Common myeloid progenitor, CD34-positive (primary cell): ENCODE measurements at regions not wholly inside any gene's neighbourhood (a gene's known extent, or its start where the extent isn't known, plus 50 kb on each side); places are given as distances from the start of the nearest gene placed in this dataset.
"Not testable (repeated sequence)": the region's sequence is repeated elsewhere in the genome, so short reads cannot be mapped to it uniquely, and the experiment has no call there.

Experiments
- CTCF ChIA-PET: fragments of 350-600 bp; sonication (Branson Sonifier 250); formaldehyde crosslinking; loops from one replicate; lab custom pipeline; 2021; ENCODE audit warnings: antibody characterized with exemption; lab: Charles Lee
- POLR2A ChIA-PET: fragments of 350-600 bp; sonication (Branson Sonifier 250); formaldehyde crosslinking; loops from one replicate; lab custom pipeline; 2021; ENCODE audit warnings: antibody characterized with exemption; lab: Charles Lee
- DNase-seq, 3 donors: peaks; one replicate each; pipeline versions ENCODE4 v3.0.0 to v3.0.0-alpha.2; 2013
- H3K27ac ChIP-seq, 2 experiments: 1 replicate in 1 of 2; 2 replicates in 1 of 2; pipeline ENCODE4 v1.7.0; 2013; ENCODE audit warnings: inconsistent platforms in 2 of 2, low read length in 2 of 2, mild to moderate bottlenecking in 2 of 2, low read depth in 1 of 2, moderate library complexity in 1 of 2; ENCODE audit not compliant: severe bottlenecking in 2 of 2, insufficient read depth in 1 of 2, poor library complexity in 1 of 2
- H3K27me3 ChIP-seq, 5 experiments: replicated peaks in 2 of 5; 1 replicate in 3 of 5; 2 replicates in 2 of 5; pipeline versions ENCODE4 v1.6.1 to v1.7.0; 2013; ENCODE audit warnings: low read length in 4 of 5, mild to moderate bottlenecking in 2 of 5, moderate library complexity in 2 of 5, inconsistent platforms in 1 of 5; ENCODE audit not compliant: insufficient read depth in 5 of 5, control insufficient read depth in 4 of 5
- H3K36me3 ChIP-seq, 4 experiments: 1 replicate in 2 of 4; 2 replicates in 2 of 4; pipeline versions ENCODE4 v1.6.1 to v1.7.0; 2013; ENCODE audit warnings: low read length in 3 of 4, control low read depth in 1 of 4, mild to moderate bottlenecking in 1 of 4; ENCODE audit not compliant: control insufficient read depth in 4 of 4, insufficient read depth in 4 of 4
- H3K4me1 ChIP-seq, 4 experiments: 1 replicate in 3 of 4; 2 replicates in 1 of 4; pipeline versions ENCODE4 v1.6.1 to v1.7.1; 2013; ENCODE audit warnings: low read length in 3 of 4, mild to moderate bottlenecking in 3 of 4, control low read depth in 1 of 4, inconsistent platforms in 1 of 4, moderate library complexity in 1 of 4; ENCODE audit not compliant: control insufficient read depth in 4 of 4, insufficient read depth in 4 of 4; ENCODE audit errors: control extremely low read depth in 1 of 4
- H3K4me3 ChIP-seq, 7 experiments: 1 replicate in 4 of 7; 2 replicates in 3 of 7; pipeline versions ENCODE4 v1.5.1 to v1.7.0; 2013; ENCODE audit warnings: mild to moderate bottlenecking in 7 of 7, low read length in 6 of 7, moderate library complexity in 6 of 7, inconsistent platforms in 2 of 7, low read depth in 2 of 7, control low read depth in 1 of 7; ENCODE audit not compliant: insufficient read depth in 4 of 7, control insufficient read depth in 1 of 7; ENCODE audit errors: extremely low read depth in 1 of 7
- H3K9me3 ChIP-seq, 5 experiments: 1 replicate in 4 of 5; 2 replicates in 1 of 5; pipeline versions ENCODE4 v1.6.1 to v1.7.1; 2013; ENCODE audit warnings: low read length in 4 of 5, mild to moderate bottlenecking in 2 of 5, inconsistent platforms in 1 of 5, low read depth in 1 of 5, moderate library complexity in 1 of 5; ENCODE audit not compliant: control insufficient read depth in 4 of 5, insufficient read depth in 2 of 5; ENCODE audit errors: control extremely low read depth in 1 of 5
- WGBS: methylation state at CpG from one replicate; pipeline ENCODE4 v1.1.5; 2013; ENCODE audit not compliant: insufficient coverage; 5-methylcytosine and 5-hydroxymethylcytosine counted together

- ChIA-PET CTCF (no interaction called here), POLR2A (no interaction called here)
- no peaks in the 10 kb centered on the region for H3K9me3 ChIP-seq
- no peaks in the 10 kb centered on the region for H3K36me3 ChIP-seq
- 60% methylated on average over 1 of the region's 2 CpGs for WGBS
- H3K4me1 ChIP-seq = no peaks in the 10 kb centered on the region
- H3K27me3 ChIP-seq = no peaks in the 10 kb centered on the region
- DNase-seq = no peak
- H3K4me3 ChIP-seq = no peak overlapping the region
- H3K27ac ChIP-seq = no peak overlapping the region
These were observed 553.7 kb downstream of the FGF13 start for GRCh38 chrX:138157850-138158249.

DNA sequence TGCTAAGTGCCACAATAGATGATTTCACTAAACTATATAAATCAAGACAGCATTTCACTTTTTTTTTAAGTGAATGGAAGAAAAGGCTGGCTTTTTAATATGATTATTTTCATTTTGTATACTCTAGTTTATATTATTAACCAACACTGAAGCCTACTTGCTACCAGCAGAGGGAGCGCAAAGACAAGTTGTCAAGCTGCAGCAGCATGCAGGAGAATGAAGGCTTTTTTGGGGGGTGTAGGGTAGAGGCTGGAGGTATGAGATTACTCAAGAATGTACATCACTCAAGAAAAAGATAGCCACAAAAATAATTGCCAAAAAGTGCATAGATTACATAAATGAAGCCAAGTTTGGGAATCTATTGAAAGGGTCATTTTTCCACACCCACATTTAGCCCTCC, 519.5 kb downstream of the FGF13 start:
- no peak overlapping the region for H3K27ac ChIP-seq
- ChIA-PET POLR2A (no interaction called here), CTCF (interaction anchor here (0.9 to 1.3 kb wide), 2 partner anchors 20 to 554 kb away, joined by 3 to 4 read pairs; no protein-coding TSS in a partner anchor)
- no peak overlapping the region for H3K4me3 ChIP-seq
- H3K4me1 ChIP-seq = no peaks in the 10 kb centered on the region
- DNase-seq = peak; percentile 14 to 67 (median 65)
- H3K36me3 ChIP-seq = no peaks in the 10 kb centered on the region
- no CpG with 5 or more reads among the region's 1 CpG for WGBS
- no peaks in the 10 kb centered on the region for H3K9me3 ChIP-seq
- peaks cover 0 to 6% (median 0%) of the 10 kb centered on the region in 5 experiments for H3K27me3 ChIP-seq

DNA sequence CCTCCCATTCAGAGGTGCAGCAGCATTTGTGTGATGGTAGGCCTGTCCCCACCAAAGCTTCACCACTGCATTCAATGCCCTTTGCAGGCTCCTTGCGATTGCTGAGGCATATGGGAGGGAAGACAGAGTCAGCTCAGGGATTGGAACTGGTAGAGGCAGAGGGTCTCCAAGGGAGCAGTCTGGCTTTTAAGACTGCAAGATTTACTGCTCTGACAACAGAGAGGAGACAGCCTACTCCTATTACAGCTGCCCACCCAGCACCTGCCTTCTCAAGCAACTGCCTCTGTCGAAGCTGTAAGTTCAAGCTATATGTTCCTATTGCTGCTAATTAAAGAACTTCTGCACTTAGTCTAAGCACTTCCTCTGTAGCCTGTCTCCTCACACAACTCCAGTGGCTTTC, 481.8 kb downstream of the FGF13 start:
- DNase-seq = no peak
- Histone ChIP-seq H3K4me3 (no peak overlapping the region), H3K4me1 (no peaks in the 10 kb centered on the region), H3K27me3 (no peaks in the 10 kb centered on the region), H3K9me3 (peaks cover 0 to 5% (median 0%) of the 10 kb centered on the region in 5 experiments), H3K27ac (no peak overlapping the region), H3K36me3 (no peaks in the 10 kb centered on the region)
- CTCF ChIA-PET = no interaction called here
- POLR2A ChIA-PET = no interaction called here
- 62% methylated on average over 1 of the region's 2 CpGs for WGBS

- ChIA-PET POLR2A (no interaction called here), CTCF (no interaction called here)
- H3K27me3 ChIP-seq = no peaks in the 10 kb centered on the region
- H3K9me3 ChIP-seq = no peaks in the 10 kb centered on the region
- no peaks in the 10 kb centered on the region for H3K4me1 ChIP-seq
- WGBS = 60% methylated on average over 1 of the region's 2 CpGs
- H3K27ac ChIP-seq = no peak overlapping the region
- H3K36me3 ChIP-seq = no peaks in the 10 kb centered on the region
- no peak overlapping the region for H3K4me3 ChIP-seq
- no peak for DNase-seq
These were observed 471.3 kb downstream of the FGF13 start for GRCh38 chrX:138240266-138240665.

GRCh38 chrX:138254001-138254400, 457.5 kb downstream of the FGF13 start:
- Histone ChIP-seq H3K36me3 (no peaks in the 10 kb centered on the region), H3K27ac (no peak overlapping the region), H3K27me3 (peaks cover 0 to 2% (median 0%) of the 10 kb centered on the region in 5 experiments), H3K4me1 (peaks cover 0 to 3% (median 0%) of the 10 kb centered on the region in 4 experiments), H3K9me3 (no peaks in the 10 kb centered on the region), H3K4me3 (no peak overlapping the region)
- CTCF ChIA-PET = no interaction called here
- POLR2A ChIA-PET = no interaction called here
- no peak for DNase-seq
- WGBS = 92% methylated on average over 3 of the region's 3 CpGs

DNA sequence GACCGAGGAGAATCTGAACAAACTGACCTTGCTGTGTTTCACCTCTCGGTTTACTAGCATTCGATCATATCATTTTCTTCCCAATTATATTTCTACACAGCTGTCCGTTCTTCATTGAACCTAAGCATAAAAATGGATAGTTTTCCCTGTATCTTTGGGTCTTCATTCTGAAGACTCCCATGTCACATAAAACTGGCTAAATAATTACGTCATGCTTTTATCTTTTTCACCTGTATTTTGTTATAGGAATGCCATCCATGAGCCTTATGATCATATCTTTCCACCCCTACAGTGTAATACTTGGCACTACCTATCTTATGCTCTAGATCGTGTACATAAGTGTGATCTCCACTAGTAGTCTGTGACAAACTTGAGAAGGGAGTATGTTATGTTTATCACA, 456.1 kb downstream of the FGF13 start:
- POLR2A ChIA-PET = no interaction called here

GRCh38 chrX:138264095-138264494, 447.4 kb downstream of the FGF13 start:
- 50% methylated on average over 2 of the region's 5 CpGs for WGBS
- H3K27me3 ChIP-seq, H3K9me3 ChIP-seq, POLR2A ChIA-PET, CTCF ChIA-PET, DNase-seq, H3K4me1 ChIP-seq, H3K36me3 ChIP-seq, H3K4me3 ChIP-seq, H3K27ac ChIP-seq: not testable (repeated sequence)

More for the DNA sequence above, 456.1 kb downstream of the FGF13 start:
- CTCF ChIA-PET = no interaction called here
- WGBS = 92% methylated on average over 4 of the region's 6 CpGs
- H3K9me3 ChIP-seq = no peaks in the 10 kb centered on the region
- no peak for DNase-seq
- H3K27me3 ChIP-seq = peaks cover 0 to 2% (median 0%) of the 10 kb centered on the region in 5 experiments
- H3K27ac ChIP-seq = no peak overlapping the region
- no peak overlapping the region for H3K4me3 ChIP-seq
- no peaks in the 10 kb centered on the region for H3K36me3 ChIP-seq
- peaks cover 0 to 3% (median 0%) of the 10 kb centered on the region in 4 experiments for H3K4me1 ChIP-seq
